ENCODE measurements at regions not wholly inside any gene's neighbourhood (a gene's known extent, or its start where the extent isn't known, plus 50 kb on each side); places are given as distances from the start of the nearest gene placed in this dataset.

DNA sequence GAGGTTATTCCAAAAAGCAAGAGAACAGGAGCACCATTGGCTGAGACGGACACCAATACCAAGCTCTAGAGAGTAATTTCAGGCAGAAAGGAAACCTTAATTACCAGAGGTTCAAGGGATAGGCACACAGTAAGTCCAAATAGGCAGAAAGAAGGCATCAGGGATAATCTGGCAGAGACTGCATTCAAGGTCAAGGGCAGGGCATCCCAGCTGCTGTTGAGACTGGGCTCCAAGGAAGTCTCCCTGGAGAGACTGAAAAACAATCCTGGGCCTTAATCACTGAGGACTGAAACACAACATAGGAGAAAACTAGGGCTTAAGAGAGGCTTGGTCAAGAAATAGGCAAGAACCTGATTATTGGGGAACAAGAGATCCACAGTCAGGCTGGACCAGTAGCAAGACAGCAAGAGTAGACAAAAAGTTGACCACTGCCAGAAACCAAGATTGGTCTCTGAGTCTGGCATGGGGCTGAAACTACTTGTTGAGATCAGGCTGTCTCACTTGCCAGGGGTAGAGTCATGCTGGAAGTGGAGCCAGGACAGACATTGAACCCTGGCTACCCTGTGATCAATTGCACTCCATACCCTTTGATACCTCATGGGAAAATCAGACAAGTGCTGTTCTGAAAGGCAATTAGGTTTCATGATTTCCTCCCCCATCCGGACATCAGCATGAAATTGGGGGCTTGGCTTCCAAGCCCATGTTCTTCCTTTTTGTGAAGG, 193.2 kb upstream of the TNP1 start:
- no peak for DNase-seq
- 93 to 97% (median 95%) methylated on average over 2 of the region's 2 CpGs for WGBS, 5 donors

GRCh38 chr2:217051416-217051815, 191.6 kb upstream of the TNP1 start:
- TF ChIP-seq POLR2AphosphoS5 (IDR thresholded peaks at IDR 0.05): no peak
- TF ChIP-seq, protein P1, sequence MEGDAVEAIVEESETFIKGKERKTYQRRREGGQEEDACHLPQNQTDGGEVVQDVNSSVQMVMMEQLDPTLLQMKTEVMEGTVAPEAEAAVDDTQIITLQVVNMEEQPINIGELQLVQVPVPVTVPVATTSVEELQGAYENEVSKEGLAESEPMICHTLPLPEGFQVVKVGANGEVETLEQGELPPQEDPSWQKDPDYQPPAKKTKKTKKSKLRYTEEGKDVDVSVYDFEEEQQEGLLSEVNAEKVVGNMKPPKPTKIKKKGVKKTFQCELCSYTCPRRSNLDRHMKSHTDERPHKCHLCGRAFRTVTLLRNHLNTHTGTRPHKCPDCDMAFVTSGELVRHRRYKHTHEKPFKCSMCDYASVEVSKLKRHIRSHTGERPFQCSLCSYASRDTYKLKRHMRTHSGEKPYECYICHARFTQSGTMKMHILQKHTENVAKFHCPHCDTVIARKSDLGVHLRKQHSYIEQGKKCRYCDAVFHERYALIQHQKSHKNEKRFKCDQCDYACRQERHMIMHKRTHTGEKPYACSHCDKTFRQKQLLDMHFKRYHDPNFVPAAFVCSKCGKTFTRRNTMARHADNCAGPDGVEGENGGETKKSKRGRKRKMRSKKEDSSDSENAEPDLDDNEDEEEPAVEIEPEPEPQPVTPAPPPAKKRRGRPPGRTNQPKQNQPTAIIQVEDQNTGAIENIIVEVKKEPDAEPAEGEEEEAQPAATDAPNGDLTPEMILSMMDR (IDR thresholded peaks at IDR 0.05): no peak
- no peak for TF ChIP-seq EP300 (IDR thresholded peaks at IDR 0.05)
- TF ChIP-seq POLR2A (IDR thresholded peaks at IDR 0.05): no peak
- peaks cover 9 to 61% (median 42%) of the 10 kb centered on the region in 4 donors for H3K4me1 ChIP-seq
- no peak for DNase-seq
- no peaks in the 10 kb centered on the region for H3K9me3 ChIP-seq
- no peak overlapping the region for H3K4me3 ChIP-seq
- 78 to 92% (median 86%) methylated on average over 2 of the region's 2 CpGs for WGBS, 5 donors
- no peaks in the 10 kb centered on the region for H3K36me3 ChIP-seq
- H3K27ac ChIP-seq: no peak overlapping the region
- intact Hi-C loops (cut with DNase I; ENCODE audit: low total_unique reads): no loop called here
- no peaks in the 10 kb centered on the region for H3K27me3 ChIP-seq

More for the DNA sequence above, 193.2 kb upstream of the TNP1 start:
- Histone ChIP-seq H3K27me3 (no peaks in the 10 kb centered on the region), H3K27ac (no peak overlapping the region), H3K9me3 (no peaks in the 10 kb centered on the region), H3K4me3 (no peak overlapping the region), H3K36me3 (no peaks in the 10 kb centered on the region), H3K4me1 (peaks cover 0 to 45% (median 28%) of the 10 kb centered on the region in 4 donors)
- intact Hi-C loops (cut with DNase I; ENCODE audit: low total_unique reads): no loop called here
- TF ChIP-seq POLR2A (IDR thresholded peaks at IDR 0.05) (no peak), POLR2AphosphoS5 (IDR thresholded peaks at IDR 0.05) (no peak), EP300 (IDR thresholded peaks at IDR 0.05) (no peak)
- TF ChIP-seq, protein P1 (IDR thresholded peaks at IDR 0.05): no peak

DNA sequence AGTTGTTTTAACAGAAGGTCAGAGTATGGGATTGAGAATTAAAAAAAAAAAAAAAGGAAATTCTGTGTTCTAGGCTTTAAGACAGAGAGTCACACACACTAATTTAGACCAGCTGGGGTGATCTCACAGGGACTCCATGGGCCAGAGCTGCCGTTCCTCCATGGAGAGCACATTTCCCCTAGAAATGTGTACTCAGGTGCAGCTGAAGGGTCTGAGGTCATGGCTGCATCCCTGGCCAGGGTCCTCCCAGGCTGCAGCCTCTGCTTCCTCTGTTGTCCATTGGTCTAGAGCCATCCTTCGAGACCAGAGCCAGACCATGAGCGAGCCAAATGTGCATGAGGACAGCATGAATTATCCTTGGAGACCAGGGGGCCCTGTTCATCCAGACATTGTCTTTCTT, 190.1 kb upstream of the TNP1 start:
- H3K9me3 ChIP-seq: no peaks in the 10 kb centered on the region
- TF ChIP-seq, protein P1 (IDR thresholded peaks at IDR 0.05): no peak
- DNase-seq: peak in 1 of 2 donors; percentile 32

DNA sequence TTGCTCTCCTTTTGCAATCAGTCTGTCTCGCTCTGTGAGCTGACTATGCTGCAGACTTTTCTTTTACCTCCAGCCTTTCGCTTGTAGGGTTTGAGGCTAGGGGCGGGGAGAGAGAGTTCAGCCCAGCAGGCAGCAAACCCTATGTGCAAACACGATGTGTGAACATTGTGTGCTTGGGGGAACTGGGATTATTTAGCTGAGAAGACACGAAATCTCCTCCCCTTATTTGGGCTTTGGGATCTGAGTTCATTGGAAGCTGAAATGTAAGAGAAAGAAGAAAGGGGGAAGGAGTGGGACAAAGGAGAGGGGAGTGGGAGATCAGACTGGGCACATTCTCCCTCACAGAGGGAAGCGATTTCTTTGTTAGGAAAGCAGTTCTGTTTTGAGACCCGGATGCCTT, 189.6 kb upstream of the TNP1 start:
- Histone ChIP-seq H3K9me3 (no peaks in the 10 kb centered on the region), H3K27ac (peak overlapping the region in 2 of 5 donors; percentile 69 to 80), H3K27me3 (no peaks in the 10 kb centered on the region), H3K36me3 (no peaks in the 10 kb centered on the region), H3K4me3 (no peak overlapping the region), H3K4me1 (peaks cover 20 to 61% (median 47%) of the 10 kb centered on the region in 4 donors)
- DNase-seq: no peak
- intact Hi-C loops (cut with DNase I; ENCODE audit: low total_unique reads): no loop called here
- WGBS, 5 donors: 61 to 74% (median 65%) methylated on average over 7 of the region's 7 CpGs
- TF ChIP-seq EP300 (IDR thresholded peaks at IDR 0.05): no peak
- no peak for TF ChIP-seq POLR2AphosphoS5 (IDR thresholded peaks at IDR 0.05)
- TF ChIP-seq, protein P1 (IDR thresholded peaks at IDR 0.05): no peak
- TF ChIP-seq POLR2A (IDR thresholded peaks at IDR 0.05): no peak

More for the DNA sequence above, 190.1 kb upstream of the TNP1 start:
- H3K27ac ChIP-seq: peak overlapping the region in 1 of 5 donors; percentile 80
- 69 to 79% (median 78%) methylated on average over 3 of the region's 3 CpGs for WGBS, 5 donors
- H3K4me3 ChIP-seq: no peak overlapping the region
- intact Hi-C loops (cut with DNase I; ENCODE audit: low total_unique reads): no loop called here
- H3K4me1 ChIP-seq: peaks cover 20 to 67% (median 52%) of the 10 kb centered on the region in 4 donors
- H3K36me3 ChIP-seq: no peaks in the 10 kb centered on the region
- no peaks in the 10 kb centered on the region for H3K27me3 ChIP-seq
